ENCODE measurements at regions not wholly inside any gene's neighbourhood (a gene's known extent, or its start where the extent isn't known, plus 50 kb on each side); places are given as distances from the start of the nearest gene placed in this dataset.

GRCh38 chr5:142512043-142513042 lies 173.5 kb downstream of the FGF1 start (continued):
- TF ChIP-seq BCL3 (CRISPR knock-in tag; IDR thresholded peaks at IDR 0.05) = no peak
- TF ChIP-seq, protein P1, sequence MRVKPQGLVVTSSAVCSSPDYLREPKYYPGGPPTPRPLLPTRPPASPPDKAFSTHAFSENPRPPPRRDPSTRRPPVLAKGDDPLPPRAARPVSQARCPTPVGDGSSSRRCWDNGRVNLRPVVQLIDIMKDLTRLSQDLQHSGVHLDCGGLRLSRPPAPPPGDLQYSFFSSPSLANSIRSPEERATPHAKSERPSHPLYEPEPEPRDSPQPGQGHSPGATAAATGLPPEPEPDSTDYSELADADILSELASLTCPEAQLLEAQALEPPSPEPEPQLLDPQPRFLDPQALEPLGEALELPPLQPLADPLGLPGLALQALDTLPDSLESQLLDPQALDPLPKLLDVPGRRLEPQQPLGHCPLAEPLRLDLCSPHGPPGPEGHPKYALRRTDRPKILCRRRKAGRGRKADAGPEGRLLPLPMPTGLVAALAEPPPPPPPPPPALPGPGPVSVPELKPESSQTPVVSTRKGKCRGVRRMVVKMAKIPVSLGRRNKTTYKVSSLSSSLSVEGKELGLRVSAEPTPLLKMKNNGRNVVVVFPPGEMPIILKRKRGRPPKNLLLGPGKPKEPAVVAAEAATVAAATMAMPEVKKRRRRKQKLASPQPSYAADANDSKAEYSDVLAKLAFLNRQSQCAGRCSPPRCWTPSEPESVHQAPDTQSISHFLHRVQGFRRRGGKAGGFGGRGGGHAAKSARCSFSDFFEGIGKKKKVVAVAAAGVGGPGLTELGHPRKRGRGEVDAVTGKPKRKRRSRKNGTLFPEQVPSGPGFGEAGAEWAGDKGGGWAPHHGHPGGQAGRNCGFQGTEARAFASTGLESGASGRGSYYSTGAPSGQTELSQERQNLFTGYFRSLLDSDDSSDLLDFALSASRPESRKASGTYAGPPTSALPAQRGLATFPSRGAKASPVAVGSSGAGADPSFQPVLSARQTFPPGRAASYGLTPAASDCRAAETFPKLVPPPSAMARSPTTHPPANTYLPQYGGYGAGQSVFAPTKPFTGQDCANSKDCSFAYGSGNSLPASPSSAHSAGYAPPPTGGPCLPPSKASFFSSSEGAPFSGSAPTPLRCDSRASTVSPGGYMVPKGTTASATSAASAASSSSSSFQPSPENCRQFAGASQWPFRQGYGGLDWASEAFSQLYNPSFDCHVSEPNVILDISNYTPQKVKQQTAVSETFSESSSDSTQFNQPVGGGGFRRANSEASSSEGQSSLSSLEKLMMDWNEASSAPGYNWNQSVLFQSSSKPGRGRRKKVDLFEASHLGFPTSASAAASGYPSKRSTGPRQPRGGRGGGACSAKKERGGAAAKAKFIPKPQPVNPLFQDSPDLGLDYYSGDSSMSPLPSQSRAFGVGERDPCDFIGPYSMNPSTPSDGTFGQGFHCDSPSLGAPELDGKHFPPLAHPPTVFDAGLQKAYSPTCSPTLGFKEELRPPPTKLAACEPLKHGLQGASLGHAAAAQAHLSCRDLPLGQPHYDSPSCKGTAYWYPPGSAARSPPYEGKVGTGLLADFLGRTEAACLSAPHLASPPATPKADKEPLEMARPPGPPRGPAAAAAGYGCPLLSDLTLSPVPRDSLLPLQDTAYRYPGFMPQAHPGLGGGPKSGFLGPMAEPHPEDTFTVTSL (CRISPR knock-in tag; IDR thresholded peaks at IDR 0.05; ENCODE audit: borderline replicate concordance) = 0 out of 2 replicates have a peak, but pooled peaks have one; percentile 25
- TF ChIP-seq ZBTB20 (CRISPR knock-in tag; IDR thresholded peaks at IDR 0.05; ENCODE audit: borderline replicate concordance, low read depth) = no peak
- no peak for TF ChIP-seq ZBTB21 (CRISPR knock-in tag; IDR thresholded peaks at IDR 0.05)
- no peak for TF ChIP-seq ATM (IDR thresholded peaks at IDR 0.05; ENCODE audit: borderline replicate concordance)
- TF ChIP-seq, protein P2, sequence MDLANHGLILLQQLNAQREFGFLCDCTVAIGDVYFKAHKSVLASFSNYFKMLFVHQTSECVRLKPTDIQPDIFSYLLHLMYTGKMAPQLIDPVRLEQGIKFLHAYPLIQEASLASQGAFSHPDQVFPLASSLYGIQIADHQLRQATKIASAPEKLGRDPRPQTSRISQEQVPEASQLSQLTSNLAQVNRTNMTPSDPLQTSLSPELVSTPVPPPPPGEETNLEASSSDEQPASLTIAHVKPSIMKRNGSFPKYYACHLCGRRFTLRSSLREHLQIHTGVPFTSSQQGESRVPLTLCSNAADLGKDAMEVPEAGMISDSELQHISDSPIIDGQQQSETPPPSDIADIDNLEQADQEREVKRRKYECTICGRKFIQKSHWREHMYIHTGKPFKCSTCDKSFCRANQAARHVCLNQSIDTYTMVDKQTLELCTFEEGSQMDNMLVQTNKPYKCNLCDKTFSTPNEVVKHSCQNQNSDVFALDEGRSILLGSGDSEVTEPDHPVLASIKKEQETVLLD (CRISPR knock-in tag; IDR thresholded peaks at IDR 0.05; ENCODE audit: low read depth) = no peak
- TF ChIP-seq NR2F2 (IDR thresholded peaks at IDR 0.05; ENCODE audit: borderline replicate concordance, low read depth) = peak; percentile 37; the same call in 1 of the 2 replicates
- no peak for TF ChIP-seq HOXA3 (CRISPR knock-in tag; IDR thresholded peaks at IDR 0.05)
- TF ChIP-seq HIC2 (CRISPR knock-in tag; IDR thresholded peaks at IDR 0.05; ENCODE audit: low read depth) = no peak
- TF ChIP-seq MED13 (CRISPR knock-in tag; IDR thresholded peaks at IDR 0.05) = no peak
- TF ChIP-seq GTF2F1 (IDR thresholded peaks at IDR 0.05; ENCODE audit: low read length) = no peak
- TF ChIP-seq RFX3 (CRISPR knock-in tag; IDR thresholded peaks at IDR 0.05) = no peak
- TF ChIP-seq NAIF1 (CRISPR knock-in tag; IDR thresholded peaks at IDR 0.05; ENCODE audit: borderline replicate concordance) = no peak
- TF ChIP-seq, protein P3, sequence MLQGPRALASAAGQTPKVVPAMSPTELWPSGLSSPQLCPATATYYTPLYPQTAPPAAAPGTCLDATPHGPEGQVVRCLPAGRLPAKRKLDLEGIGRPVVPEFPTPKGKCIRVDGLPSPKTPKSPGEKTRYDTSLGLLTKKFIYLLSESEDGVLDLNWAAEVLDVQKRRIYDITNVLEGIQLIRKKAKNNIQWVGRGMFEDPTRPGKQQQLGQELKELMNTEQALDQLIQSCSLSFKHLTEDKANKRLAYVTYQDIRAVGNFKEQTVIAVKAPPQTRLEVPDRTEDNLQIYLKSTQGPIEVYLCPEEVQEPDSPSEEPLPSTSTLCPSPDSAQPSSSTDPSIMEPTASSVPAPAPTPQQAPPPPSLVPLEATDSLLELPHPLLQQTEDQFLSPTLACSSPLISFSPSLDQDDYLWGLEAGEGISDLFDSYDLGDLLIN (CRISPR knock-in tag; IDR thresholded peaks at IDR 0.05; ENCODE audit: borderline replicate concordance) = no peak
- TF ChIP-seq MBD4 (IDR thresholded peaks at IDR 0.05; ENCODE audit: borderline replicate concordance, low read length) = no peak
- TF ChIP-seq YY1 (IDR thresholded peaks at IDR 0.05; ENCODE audit: insufficient read depth, insufficient replicate concordance, low read depth, low read length) = no peak
- no peak for TF ChIP-seq MLLT10 (CRISPR knock-in tag; IDR thresholded peaks at IDR 0.05)
- TF ChIP-seq HNF4A (CRISPR knock-in tag; IDR thresholded peaks at IDR 0.05) = no peak
